GM12873 (cell line): ENCODE measurements at regions not wholly inside any gene's neighbourhood (a gene's known extent, or its start where the extent isn't known, plus 50 kb on each side); places are given as distances from the start of the nearest gene placed in this dataset.

Experiments used
- TF ChIP-seq, protein P1 (sequence below): IDR thresholded peaks from 2 replicates; pipeline ENCODE4 v1.5.1; 2012; ENCODE audit warnings: low read depth, mild to moderate bottlenecking, moderate library complexity, low read length, control low read depth; ENCODE audit not compliant: insufficient read depth; ENCODE audit errors: missing control alignments

GRCh38 chr6:139917951-139918630 is 543.6 kb upstream of the CITED2 start:
- TF ChIP-seq, protein P1, sequence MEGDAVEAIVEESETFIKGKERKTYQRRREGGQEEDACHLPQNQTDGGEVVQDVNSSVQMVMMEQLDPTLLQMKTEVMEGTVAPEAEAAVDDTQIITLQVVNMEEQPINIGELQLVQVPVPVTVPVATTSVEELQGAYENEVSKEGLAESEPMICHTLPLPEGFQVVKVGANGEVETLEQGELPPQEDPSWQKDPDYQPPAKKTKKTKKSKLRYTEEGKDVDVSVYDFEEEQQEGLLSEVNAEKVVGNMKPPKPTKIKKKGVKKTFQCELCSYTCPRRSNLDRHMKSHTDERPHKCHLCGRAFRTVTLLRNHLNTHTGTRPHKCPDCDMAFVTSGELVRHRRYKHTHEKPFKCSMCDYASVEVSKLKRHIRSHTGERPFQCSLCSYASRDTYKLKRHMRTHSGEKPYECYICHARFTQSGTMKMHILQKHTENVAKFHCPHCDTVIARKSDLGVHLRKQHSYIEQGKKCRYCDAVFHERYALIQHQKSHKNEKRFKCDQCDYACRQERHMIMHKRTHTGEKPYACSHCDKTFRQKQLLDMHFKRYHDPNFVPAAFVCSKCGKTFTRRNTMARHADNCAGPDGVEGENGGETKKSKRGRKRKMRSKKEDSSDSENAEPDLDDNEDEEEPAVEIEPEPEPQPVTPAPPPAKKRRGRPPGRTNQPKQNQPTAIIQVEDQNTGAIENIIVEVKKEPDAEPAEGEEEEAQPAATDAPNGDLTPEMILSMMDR = no peak

GRCh38 chr6:139914910-139915309 is 540.5 kb upstream of the CITED2 start:
- TF ChIP-seq, protein P1 = no peak

GRCh38 chr6:139912735-139913400 is 538.4 kb upstream of the CITED2 start:
- TF ChIP-seq, protein P1 = no peak

DNA sequence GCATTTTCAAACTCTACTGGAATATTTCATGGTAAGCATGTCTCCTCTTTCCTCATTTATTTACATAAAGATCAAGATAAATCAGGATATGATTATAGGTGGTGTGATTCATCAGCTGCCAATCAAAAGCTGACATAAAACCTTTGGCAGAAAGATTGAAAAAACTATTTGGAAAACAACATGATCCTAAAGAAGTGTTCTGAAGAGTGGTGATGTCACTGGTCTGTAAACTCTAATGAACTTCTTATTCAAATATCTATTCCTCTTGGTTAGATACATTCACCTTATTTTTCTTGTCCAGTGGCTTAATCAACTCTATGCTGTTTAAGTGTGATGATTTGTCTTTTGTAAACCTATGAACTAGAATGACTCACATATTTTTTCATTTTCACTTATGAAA is 535.5 kb upstream of the CITED2 start:
- TF ChIP-seq, protein P1 = no peak

GRCh38 chr6:139905404-139906052 is 531.1 kb upstream of the CITED2 start:
- TF ChIP-seq, protein P1 = no peak

DNA sequence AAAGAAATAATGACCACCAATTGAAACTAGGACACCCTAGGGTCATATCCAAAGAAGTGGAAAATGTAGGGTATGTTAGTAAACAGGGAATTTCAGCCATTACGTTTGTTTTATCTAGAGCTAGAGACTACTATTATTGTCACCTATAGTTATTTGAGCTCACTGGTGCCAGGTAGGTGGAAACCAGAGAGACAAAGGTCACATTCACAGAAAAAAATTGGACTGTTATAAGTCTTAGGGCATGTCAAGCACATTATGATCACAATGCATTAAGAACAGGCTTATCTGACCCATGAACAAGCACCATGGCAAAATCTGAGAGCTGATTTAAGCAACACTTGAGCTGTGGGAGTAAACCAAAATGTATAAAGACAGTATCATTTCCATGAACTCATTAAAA is 530.1 kb upstream of the CITED2 start:
- TF ChIP-seq, protein P1 = no peak

- TF ChIP-seq, protein P1 = no peak
These were observed 529.7 kb upstream of the CITED2 start for GRCh38 chr6:139904158-139904533.
